HL-60/S4 treated with retinoic acid at 250 ng/mL for 4 days and 3 days (cell line): ENCODE measurements at regions not wholly inside any gene's neighbourhood (a gene's known extent, or its start where the extent isn't known, plus 50 kb on each side); places are given as distances from the start of the nearest gene placed in this dataset.

Experiments
- in situ Hi-C: fragments of 300-500 bp; cut with MboI; formaldehyde crosslinking; loops from 2 replicates; pipeline ENCODE4 v1.7.0; 2022; ENCODE audit warnings: low sequenced_read_pairs

DNA sequence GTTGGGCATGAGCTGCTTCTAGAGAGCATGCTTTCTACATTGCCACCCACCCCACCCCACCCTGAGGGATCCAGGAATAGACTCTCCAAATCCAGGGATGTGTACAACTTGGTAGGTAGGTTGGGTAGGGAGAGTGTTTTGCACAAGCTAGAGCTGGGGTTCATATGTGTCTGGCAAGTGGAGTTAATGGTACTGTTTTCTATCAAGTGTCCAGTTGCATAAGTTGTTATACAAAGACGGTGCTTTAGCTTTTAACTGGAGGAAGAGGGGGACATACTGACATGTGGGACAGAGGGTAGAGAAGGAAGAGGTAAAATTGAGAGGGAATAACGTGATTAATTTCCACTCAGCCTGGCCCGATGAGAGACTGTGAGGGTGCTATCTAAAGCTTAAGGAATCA is 51.0 kb upstream of the TNC start:
- in situ Hi-C loops, result no loop called here

DNA sequence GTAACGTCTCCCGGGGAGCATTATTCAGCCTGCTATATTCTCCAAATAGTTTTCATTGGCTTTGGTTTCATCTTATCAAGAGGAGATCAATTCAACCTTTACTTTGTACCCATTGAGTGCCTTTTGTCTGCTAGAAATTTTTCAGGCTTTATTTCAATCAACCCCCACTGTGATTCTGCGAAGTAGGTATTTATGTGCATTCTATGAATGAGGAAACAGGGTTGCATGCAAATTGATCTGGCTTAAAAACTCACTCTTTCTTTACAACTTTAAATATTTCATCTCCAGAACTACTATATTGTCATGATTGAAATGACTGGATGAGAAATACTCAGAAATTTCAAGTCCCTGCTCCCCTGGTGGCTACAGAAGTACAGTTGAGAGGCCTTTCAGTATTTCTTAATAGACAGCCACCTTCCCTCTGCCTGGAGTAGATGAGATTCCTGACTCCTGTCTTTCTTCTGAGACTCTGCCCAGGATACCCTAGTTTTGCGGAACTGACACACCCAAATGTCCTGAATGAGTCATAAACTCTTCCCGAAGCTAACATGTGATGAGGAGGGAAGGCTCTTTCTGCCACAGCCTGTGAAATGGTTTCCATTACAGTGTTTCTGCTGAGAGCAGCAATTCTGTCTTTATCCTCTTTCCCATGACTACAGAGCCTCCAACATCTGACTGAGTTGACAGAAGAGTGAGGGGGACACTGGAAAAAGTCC is 52.6 kb upstream of the TNC start:
- in situ Hi-C loops, result no loop called here

DNA sequence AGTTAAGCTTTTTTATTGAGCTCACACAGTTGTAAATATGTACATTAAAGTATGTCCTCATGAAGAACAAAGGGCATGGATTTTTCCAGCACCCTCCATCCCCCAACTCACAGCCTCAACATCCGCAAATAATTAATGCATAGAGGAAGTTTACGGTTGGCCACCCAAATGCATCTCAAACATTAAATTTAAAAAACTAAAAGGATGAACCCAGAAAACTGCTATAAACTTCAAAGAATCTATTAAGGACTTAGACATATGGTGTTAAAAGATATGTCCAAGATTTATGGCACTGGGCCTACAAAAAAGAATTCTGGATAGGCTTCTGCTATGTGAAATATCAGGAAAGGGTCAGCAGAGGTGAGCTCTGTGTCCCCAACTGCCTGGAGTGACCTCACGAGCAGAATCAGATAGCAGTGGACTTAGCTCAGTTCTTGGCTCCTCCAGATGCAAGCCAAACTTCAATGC is 54.0 kb upstream of the TNC start:
- in situ Hi-C loops, result no loop called here

DNA sequence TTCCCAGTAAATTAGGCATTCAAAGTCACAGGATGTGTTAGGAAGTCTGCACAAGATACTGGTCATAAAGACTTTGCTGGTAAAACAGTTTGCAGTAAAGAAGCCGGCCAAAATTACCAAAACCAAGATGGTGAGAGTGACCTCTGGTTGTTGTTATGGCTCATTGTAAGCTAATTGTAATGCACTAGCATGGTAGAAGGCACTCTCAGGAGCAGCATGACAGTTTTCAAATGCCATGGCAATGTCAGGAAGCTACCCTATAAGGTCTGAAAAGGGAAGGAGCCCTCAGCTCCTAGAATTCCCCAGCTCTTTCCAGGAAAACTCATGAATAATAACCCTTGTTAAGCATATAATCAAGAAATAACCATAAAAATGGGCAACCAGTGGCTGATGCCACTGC is 64.3 kb upstream of the TNC start:
- in situ Hi-C loops, result no loop called here

DNA sequence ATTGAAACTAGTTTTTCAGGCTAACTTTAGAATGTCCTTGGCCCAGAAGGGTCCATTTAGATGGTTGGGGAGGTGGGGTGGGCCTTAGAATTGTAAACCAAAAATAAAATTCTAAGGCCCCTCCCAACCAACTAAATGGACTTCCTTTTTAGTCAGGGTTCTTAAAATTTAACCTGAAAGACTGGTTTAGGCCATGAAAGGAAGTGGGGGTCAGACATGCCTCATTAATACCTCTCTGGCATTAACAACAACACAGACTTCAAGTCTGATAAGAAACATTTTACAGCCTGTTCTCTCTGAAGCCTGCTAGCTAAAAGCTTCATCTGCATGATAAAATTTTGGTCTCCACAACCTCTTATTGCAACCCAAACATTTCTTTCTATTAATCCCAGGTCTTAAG is 65.5 kb upstream of the TNC start:
- in situ Hi-C loops, result no loop called here

DNA sequence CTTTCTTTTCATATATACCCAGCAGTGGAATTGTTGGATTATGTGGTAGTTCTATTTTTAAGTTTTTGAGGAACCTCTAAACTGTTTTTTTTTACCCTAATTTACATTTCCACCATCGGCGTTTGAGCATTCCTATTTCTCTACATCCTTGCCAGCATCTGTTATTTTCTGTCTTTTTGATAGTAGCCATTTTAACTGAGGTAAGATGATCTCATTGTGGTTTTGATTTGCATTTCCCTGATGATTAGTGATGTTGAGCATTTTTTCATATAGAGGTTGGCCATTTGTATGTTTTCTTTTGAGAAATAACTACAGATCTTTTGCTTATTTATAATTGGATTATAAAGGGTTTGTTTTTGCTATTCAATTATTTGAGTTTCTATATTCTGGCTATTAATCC is 71.7 kb upstream of the TNC start:
- in situ Hi-C loops, result no loop called here

DNA sequence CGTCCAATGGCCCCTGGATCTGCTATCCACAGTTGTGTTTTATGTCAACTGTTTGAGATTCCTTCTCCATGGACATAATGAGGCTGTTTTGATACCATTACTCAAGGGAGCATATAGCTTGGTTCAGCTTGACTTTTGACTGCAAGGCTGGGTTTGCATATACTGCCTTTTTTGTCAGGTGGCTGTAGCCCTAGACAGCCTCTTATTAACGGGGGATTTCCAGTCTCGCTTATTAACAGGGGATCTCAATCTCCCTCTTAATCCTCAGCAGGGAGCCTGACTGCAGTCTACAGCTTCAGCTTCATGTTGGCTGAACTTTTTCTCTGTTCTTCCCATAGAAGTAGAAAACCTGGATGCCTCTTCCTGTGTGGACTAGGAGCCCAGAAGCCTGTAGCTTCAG is 73.7 kb upstream of the TNC start:
- in situ Hi-C loops, result no loop called here

DNA sequence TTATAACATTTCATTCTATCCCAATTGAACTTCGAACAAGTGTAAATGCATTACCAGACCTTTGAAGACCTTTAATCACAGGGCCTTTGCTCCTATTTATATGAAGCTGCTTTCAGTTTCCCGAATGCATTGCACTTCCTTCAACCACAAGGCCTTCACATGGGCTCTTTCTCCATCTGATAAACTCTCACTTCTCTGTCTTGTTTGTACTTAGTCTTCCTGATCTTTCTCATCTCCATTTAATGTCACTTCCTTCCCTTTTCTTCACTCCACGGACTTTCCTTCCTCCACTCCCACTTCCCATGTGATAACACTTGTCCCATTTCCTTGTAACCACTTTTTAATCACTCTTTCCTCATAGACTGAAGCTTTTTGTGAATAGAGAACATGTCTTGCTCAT is 74.3 kb upstream of the TNC start:
- in situ Hi-C loops, result no loop called here

DNA sequence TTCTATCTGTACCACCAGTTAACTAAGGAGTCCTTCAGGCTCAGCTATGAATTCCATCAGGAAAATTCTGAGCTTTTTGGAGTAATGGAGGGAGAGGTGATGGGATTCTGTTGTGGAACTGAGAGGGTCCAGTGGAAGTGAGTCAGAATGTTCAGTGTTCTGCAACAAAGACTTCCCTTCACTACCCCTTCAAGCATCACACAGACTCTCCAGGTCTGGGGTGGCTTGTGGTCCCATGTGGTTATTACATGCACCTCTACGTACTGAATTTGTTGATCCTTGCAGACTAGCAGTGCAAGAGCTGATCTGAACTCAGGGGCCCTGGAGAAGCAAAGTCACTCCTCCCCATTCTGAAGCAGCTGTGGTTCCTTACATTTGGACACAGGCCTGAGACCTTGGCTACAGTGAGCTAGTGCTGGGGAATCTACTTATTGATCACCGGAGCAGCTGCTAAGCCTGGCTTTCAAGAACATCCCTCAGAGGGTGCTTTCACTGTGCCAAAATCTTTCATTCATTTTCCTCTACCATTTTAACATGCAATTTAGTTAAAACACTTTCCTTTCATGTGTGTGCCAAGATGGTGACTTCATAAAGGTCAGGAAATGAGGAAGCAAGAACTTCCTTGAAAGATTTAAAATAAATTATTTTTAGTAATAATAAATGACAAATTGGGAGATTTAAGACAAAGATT is 75.0 kb upstream of the TNC start:
- in situ Hi-C loops, result no loop called here

DNA sequence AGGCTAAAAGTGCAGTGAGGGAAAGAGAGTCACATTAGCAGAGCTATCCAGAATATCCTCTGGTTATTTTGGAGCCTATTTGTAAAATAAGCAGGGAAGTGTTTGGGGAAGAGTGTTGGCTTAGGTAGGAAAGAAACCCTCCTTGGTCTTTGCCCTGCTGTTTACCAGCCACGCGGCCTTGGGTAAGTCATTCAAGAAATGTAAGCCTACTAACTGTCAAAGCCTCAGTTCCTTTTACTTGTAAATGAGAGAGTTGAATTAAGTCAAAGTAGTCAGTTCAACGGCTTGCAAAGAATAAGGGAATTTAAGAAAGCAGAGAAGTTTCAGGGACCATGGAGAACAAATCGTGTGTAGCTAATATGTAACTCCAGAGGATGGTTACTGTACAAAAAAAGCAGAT is 75.8 kb upstream of the TNC start:
- in situ Hi-C loops, result no loop called here

DNA sequence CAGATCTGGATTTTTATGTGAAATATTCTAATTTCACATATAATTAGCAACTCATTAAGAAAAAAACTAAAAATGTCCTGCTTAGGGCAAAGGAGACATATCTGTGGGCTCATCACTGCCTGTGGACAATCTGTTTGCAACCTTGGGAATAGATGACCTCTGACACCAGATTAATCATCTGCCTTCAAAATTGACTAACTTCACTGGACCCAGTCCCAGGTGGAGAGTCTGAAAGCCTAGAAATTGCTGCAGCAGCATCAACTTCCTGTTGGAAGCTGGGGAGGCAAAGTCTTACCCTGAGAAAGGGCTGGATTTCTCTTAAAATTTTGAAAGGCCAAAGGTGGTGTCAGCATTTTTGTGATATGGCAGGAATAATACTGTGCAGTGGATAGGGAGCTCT is 76.3 kb upstream of the TNC start:
- in situ Hi-C loops, result no loop called here

DNA sequence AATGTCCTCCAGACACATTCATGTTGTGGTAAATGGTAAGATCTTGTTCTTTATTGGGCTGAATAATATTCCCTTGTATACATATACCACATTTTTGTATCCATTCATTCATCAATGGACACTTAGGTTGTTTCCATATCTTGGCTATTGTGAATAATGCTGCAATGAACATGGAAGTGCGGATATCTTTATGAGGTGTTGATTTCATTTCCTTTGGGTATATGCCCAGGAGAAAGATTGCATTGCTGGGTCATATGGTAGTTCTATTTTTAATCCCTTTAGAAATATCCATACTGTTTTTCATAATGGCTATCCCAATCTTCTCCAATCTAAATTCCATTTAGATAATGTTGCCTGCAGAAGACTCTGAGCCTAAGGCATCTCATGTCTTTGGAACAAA is 78.0 kb upstream of the TNC start:
- in situ Hi-C loops, result no loop called here

DNA sequence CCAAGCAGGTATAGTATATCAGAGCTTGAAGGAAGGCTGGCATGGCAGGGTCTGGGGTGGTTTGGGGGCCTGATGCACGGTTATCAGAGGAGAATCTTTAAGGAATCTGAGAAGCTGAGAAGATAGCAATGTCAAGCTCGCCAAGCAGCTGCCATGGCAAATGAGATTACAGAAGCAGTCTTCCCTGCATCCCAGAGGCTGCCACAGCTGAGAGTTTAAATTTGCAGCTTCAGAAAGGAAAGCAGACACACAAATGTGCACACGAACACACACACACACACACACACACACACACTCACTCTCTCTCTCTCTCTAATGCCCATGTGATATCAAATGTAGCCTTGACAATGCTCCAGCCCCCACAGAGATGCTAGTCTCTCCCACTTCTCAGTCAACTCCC is 79.0 kb upstream of the TNC start:
- in situ Hi-C loops, result no loop called here

DNA sequence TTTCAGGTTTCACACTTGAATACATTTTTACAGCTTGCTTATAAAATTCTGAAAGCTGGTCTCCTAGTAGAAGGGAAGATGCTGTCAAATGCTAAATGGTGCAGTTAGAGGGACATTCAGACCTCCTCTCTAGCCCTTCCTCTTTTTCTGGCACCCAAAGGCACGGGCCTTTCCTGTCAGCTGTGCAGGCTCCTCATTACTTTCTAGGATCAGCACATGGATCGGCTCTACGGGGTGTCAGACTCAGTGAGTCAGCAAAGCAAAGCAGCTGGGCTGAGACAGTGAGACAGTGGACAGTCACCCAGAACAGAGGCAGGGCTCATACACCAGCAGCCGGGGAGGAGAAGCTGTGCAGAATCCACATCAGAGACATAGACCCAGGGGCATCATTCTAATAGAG is 80.0 kb upstream of the TNC start:
- in situ Hi-C loops, result no loop called here

DNA sequence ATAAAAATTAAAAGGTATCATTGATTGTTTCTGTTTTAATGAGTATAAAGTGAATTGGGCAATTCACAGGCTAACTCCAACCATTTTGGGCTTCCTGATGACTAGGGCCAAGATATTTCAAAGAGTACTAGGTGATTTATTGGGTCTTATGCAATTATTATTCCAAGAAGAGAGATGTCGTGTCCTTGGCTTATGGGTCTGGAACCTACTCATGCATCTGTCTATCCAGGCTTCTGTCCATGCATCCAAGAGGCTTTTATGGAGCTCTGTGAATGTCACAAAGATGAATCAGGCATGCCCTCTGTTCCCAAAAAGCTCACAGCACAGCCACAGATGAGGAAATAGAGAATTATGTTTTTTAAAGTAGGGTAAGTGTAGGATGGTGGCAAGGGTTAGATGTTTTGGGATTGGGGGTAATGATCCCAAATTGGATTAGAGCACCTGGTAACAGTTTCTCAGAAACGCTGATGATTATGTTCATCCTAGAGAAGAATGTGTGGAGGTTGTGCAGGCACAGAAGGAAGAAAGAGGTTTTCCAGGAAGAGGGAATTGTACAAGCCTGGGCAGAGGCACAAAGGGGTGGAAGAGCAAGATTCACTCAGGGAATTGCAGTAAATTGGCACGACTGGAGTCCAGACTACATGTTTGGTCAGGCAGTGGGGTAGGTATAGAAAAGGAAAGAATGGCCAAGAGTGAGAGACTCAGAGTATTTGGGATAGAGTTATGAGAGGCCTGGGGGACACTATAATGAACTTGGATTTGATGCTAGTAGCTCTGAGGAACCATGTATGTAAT is 83.0 kb upstream of the TNC start:
- in situ Hi-C loops, result no loop called here

DNA sequence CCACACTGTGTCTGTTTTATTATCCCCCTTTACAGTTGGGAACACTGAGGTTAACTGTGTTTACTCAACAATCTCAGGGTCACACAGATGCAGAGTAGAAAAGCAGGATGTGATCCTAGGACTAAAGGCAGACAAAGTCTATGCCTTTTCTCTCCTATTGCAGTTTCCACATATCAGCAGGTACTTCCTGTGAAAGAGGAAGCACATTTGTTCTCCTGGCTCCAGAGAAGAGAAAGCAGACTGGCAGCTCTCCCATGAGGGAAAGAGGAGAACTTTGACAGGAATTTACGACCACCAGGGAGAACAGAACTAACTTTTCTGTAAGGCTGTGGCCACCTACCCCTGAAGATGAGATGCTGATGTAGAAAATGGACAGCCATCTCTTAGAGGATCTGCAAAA is 84.2 kb upstream of the TNC start:
- in situ Hi-C loops, result no loop called here

DNA sequence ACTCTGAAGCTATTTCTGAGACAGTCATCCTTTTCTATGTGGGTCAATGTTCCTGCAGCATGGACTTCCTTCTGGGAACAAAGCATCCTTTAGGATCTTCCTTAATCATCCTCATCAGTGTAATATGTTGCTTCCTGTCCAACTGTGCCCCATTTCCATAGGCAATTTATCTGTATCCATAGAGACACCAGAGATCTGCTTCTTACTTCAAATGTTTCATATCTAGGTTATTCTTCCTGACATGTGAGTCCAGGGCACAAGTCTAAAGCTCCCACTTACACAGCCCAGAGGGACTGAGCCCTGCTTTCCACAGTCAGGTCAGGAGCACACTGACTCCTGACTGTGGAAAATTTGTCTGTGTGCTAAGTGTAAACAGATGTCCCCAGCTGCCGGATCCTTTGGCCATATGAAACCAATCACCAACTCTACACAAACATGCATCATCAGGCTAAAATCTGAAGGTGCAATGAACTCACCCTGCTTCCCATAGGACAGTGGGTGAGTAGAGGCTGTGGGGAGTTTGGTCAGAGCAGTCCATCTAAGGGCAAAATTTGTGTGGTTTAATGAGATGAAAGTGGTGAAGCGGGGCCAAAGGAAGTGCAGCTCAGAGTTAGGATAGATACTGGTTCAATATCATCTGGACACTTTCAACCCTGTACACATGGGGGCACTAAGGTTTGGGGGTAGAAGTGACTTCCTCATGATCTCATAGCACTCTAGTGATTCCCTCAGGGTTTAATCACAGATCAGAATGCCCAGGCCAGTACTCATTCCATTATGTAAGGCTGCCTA is 85.2 kb upstream of the TNC start:
- in situ Hi-C loops, result no loop called here

DNA sequence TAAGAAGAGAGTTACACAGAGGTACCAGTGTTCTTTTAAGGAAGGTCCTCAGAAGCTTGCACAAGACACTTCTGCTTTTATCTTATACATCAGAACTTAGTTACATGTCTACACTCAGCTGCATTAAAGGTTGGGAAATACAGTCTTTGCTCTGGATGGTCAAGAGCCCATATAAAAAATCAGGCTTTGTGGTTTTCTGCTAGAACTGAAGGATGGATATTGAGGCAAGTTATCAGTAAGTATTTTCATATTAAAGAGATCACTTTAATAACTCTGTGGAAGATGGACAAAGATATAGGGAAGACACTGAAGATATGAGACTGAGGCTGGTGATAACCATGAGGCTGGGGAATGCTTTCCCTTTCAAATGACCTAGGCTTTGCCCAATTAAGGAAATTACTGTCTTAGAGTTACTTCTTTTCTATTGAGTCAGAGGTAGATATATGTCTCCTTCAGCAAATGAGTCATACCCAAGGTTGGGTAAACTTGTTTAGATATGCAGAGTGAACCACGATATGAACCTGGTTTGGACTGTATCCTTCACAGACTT is 87.0 kb upstream of the TNC start:
- in situ Hi-C loops, result no loop called here

DNA sequence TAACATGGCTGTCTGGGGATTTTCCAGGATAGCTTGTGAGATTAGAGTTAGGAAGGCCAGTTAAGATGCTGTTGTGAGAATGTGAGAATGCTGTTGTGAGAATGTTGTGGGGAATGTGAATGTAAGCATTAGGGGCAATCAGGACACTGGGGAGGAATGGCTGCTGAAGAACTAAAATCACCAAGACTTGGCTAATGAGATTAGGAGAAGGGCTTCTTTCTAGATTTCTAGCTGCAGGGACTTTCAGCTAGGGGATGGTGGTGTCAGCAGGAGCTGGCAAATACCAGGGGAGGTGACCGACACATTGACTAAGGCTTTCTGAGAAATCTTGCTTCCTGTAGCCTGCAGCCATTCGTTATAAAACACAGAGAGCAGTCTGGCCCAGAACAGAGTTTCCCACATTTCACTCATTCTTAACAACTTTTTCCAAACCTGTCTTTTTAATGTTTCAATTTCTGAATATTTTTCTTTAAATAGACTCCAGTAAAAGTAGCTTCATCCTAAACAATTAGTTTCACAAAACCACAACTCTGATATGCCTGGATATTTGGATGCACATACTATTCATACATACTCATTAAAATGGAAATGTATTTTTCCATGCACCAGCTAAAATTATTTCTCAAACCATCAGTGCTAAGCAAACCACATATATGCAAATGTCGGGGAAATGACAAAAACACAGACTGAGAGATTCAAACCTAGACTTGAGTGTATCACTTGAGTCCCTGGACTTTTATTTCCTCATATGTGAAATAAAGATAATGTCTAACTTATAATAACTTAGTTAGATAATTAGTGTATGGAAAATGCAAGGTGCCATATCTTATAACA is 89.3 kb upstream of the TNC start:
- in situ Hi-C loops, result no loop called here

DNA sequence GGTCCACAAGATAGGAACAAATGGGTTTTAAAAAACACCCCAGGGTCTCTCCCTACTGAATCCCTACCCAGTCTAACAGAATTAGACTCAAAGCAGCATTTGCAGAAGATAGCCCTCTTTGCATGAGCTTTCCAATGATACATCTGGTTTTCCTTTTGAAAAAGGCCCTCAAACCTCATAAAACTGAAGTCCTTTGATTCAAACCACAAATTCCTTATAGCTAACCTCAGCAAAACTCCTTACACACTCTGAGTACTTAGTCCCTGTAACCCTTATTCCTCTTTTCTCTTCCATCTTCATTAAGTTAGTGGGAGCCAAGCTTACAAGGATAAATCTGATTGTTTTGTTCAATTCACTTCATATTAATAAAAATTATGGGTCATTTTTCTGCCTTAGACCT is 90.5 kb upstream of the TNC start:
- in situ Hi-C loops, result no loop called here
